Stimulated activated CD8-positive, alpha-beta memory T cell treated with anti-CD3 and anti-CD28 coated beads, Interleukin-15, amount 100 ng/mL, for 4 hours (primary cell): ENCODE measurements at regions not wholly inside any gene's neighbourhood (a gene's known extent, or its start where the extent isn't known, plus 50 kb on each side); places are given as distances from the start of the nearest gene placed in this dataset.
"Not testable (repeated sequence)": the region's sequence is repeated elsewhere in the genome, so short reads cannot be mapped to it uniquely, and the experiment has no call there.

Experiments
- DNase-seq, 2 donors: peaks; one replicate each; pipeline ENCODE4 v3.0.0-alpha.2; 2020; ENCODE audit warnings: low read depth in 2 of 2

- DNase-seq = no peak
These were observed 75.4 kb upstream of the GDNF start for GRCh38 chr5:37915097-37915736.

- not testable (repeated sequence) for DNase-seq
These were observed 69.9 kb upstream of the GDNF start for GRCh38 chr5:37909610-37910266.

- DNase-seq = no peak
These were observed 66.6 kb upstream of the GDNF start for GRCh38 chr5:37906416-37906815.

- no peak for DNase-seq
These were observed 65.4 kb upstream of the GDNF start for GRCh38 chr5:37905230-37905629.

- no peak for DNase-seq
These were observed 62.5 kb upstream of the GDNF start for GRCh38 chr5:37902323-37902722.

GRCh38 chr5:37900692-37901091 is 60.9 kb upstream of the GDNF start:
- no peak for DNase-seq

- no peak for DNase-seq
These were observed 59.2 kb upstream of the GDNF start for GRCh38 chr5:37899037-37899436.

GRCh38 chr5:37896159-37896558 is 56.3 kb upstream of the GDNF start:
- no peak for DNase-seq

GRCh38 chr5:37893434-37894134 is 53.7 kb upstream of the GDNF start:
- DNase-seq = no peak

- DNase-seq = no peak
These were observed 52.7 kb upstream of the GDNF start for GRCh38 chr5:37892586-37892985.

- no peak for DNase-seq
These were observed 52.0 kb upstream of the GDNF start for GRCh38 chr5:37891832-37892231.

- no peak for DNase-seq
These were observed 49.9 kb upstream of the GDNF start for GRCh38 chr5:37889612-37890317.
